A549 (cell line): ENCODE measurements at regions not wholly inside any gene's neighbourhood (a gene's known extent, or its start where the extent isn't known, plus 50 kb on each side); places are given as distances from the start of the nearest gene placed in this dataset.

Experiments
- ESRRA ChIP-seq: fragments of 150-350 bp; IDR thresholded peaks from 2 replicates; pipeline ENCODE4 v1.6.1; 2014; ENCODE audit warnings: mild to moderate bottlenecking, low read length, borderline replicate concordance
- MYC ChIP-seq: IDR thresholded peaks from 2 replicates; pipeline ENCODE4 v1.6.1; 2012; ENCODE audit warnings: mild to moderate bottlenecking, inconsistent platforms, low read length, improper control_type of control experiment, borderline replicate concordance
- NR3C1 ChIP-seq: fragments of >200 bp; sonication (Bioruptor Twin); formaldehyde crosslinking; IDR thresholded peaks from 3 replicates; pipeline ENCODE4 v1.6.1; 2017
- POLR2AphosphoS2 ChIP-seq: conservative IDR thresholded peaks from 2 replicates; pipeline ENCODE4 v1.6.1; 2012; ENCODE audit warnings: low read length, improper control_type of control experiment, inconsistent platforms
- ZFP36 ChIP-seq: fragments of 450-650 bp; IDR thresholded peaks from 2 replicates; pipeline ENCODE4 v1.6.1; 2014; ENCODE audit warnings: borderline replicate concordance; ENCODE audit not compliant: partially characterized antibody
- TF ChIP-seq, protein P1 (sequence below): fragments of >200 bp; sonication (Bioruptor Twin); formaldehyde crosslinking; IDR thresholded peaks from 3 replicates; pipeline ENCODE4 v1.5.1; 2016
- TF ChIP-seq, protein P2 (sequence below): IDR thresholded peaks from 2 replicates; pipeline ENCODE4 v1.6.1; 2012

DNA sequence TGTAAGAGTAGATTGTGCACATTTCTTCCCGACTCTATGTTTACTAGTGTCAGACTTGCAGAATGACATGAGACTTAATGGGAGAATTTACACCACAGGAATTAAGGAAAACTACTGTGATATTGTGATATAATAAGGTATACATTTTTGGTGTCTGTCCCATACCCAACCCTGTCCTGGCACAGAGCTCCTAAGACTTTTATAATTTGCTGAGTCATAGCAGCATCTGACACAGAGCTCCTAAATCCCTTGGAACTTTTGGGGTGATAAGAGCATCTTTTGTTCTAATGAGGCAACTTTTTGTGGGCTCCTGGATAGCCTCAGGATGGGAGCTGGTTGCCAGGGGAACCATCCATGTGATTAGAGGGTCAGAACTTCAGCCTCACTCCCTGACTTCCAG, 1607.0 kb downstream of the RPA4 start:
- TF ChIP-seq, protein P1, sequence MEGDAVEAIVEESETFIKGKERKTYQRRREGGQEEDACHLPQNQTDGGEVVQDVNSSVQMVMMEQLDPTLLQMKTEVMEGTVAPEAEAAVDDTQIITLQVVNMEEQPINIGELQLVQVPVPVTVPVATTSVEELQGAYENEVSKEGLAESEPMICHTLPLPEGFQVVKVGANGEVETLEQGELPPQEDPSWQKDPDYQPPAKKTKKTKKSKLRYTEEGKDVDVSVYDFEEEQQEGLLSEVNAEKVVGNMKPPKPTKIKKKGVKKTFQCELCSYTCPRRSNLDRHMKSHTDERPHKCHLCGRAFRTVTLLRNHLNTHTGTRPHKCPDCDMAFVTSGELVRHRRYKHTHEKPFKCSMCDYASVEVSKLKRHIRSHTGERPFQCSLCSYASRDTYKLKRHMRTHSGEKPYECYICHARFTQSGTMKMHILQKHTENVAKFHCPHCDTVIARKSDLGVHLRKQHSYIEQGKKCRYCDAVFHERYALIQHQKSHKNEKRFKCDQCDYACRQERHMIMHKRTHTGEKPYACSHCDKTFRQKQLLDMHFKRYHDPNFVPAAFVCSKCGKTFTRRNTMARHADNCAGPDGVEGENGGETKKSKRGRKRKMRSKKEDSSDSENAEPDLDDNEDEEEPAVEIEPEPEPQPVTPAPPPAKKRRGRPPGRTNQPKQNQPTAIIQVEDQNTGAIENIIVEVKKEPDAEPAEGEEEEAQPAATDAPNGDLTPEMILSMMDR, result no peak
- TF ChIP-seq NR3C1 (no peak), POLR2AphosphoS2 (no peak), ESRRA (no peak), ZFP36 (no peak), MYC (no peak)
- TF ChIP-seq, protein P2, sequence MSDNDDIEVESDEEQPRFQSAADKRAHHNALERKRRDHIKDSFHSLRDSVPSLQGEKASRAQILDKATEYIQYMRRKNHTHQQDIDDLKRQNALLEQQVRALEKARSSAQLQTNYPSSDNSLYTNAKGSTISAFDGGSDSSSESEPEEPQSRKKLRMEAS, result no peak
